SU-DHL-6 (cell line): ENCODE measurements at regions not wholly inside any gene's neighbourhood (a gene's known extent, or its start where the extent isn't known, plus 50 kb on each side); places are given as distances from the start of the nearest gene placed in this dataset.

Experiments used
- EZH2phosphoT487 ChIP-seq: fragments of 200-600 bp; sonication (generic), shearing (Covaris generic); conservative IDR thresholded peaks from 2 replicates; pipeline ENCODE4 v1.6.1; 2018; ENCODE audit warnings: mild to moderate bottlenecking, antibody characterized with exemption, low read length, moderate library complexity, mixed read lengths
- TF ChIP-seq, protein P1 (sequence below): fragments of 200-600 bp; sonication (generic); IDR thresholded peaks from one replicate; pipeline ENCODE4 v1.5.1; 2017; ENCODE audit warnings: antibody characterized with exemption, mild to moderate bottlenecking, low read length, moderate library complexity; ENCODE audit not compliant: insufficient read depth, poor library complexity, severe bottlenecking

DNA sequence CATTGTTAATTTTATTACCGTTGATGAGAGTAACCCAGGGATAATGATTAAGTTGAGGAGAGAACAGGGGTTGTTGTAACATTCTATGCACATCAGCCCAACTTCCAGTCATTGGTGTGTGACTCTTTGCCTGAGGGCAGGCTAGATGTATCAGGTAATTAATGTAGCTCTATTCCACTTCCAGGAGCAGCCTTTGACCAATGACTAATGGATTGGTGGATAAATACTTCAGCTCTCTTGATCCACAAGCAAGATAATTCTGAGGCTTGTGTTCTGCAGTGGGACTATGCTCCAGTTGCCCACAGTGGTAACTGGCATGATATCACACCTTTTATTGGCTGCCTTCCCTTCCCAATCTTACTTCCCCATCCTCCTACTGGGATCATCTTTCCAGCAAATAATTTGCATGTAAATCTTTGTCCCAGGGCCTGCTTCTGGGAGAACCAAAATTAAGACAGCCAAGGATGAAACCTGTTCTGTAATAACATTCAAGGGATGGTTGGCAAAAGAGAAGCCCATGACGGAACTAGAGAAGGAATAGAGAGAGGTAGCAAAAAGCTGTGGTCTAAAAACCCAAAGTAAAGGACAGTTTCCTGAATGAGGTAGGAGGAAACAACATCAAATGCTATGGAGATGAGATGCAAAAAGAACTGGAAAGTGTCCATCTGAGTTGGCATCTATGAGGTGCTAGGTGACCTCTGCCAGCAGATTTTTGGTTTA lies 241.4 kb upstream of the RPS6KA3 start:
- TF ChIP-seq, protein P1, sequence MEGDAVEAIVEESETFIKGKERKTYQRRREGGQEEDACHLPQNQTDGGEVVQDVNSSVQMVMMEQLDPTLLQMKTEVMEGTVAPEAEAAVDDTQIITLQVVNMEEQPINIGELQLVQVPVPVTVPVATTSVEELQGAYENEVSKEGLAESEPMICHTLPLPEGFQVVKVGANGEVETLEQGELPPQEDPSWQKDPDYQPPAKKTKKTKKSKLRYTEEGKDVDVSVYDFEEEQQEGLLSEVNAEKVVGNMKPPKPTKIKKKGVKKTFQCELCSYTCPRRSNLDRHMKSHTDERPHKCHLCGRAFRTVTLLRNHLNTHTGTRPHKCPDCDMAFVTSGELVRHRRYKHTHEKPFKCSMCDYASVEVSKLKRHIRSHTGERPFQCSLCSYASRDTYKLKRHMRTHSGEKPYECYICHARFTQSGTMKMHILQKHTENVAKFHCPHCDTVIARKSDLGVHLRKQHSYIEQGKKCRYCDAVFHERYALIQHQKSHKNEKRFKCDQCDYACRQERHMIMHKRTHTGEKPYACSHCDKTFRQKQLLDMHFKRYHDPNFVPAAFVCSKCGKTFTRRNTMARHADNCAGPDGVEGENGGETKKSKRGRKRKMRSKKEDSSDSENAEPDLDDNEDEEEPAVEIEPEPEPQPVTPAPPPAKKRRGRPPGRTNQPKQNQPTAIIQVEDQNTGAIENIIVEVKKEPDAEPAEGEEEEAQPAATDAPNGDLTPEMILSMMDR: no peak
- TF ChIP-seq EZH2phosphoT487: no peak
